Erythroblast (primary cell): ENCODE measurements at regions not wholly inside any gene's neighbourhood (a gene's known extent, or its start where the extent isn't known, plus 50 kb on each side); places are given as distances from the start of the nearest gene placed in this dataset.

Experiments used
- DNase-seq, 2 experiments: peaks; one replicate each; lab custom pipeline; 2025; lab: John Stamatoyannopoulos, UW
- GATA1 ChIP-seq: IDR thresholded peaks from 2 replicates; pipeline ENCODE4 v1.6.1; 2011; ENCODE audit warnings: low read depth, mild to moderate bottlenecking, control low read depth, low read length, moderate library complexity
- POLR2A ChIP-seq: IDR thresholded peaks from 2 replicates; pipeline ENCODE4 v1.6.1; 2011; ENCODE audit warnings: mild to moderate bottlenecking, low read length

- no peak for TF ChIP-seq POLR2A
- no peak for TF ChIP-seq GATA1
- DNase-seq = no peak
Observed at GRCh38 chr5:74476046-74476818, 164.3 kb downstream of the ENC1 start.

GRCh38 chr5:74471875-74472274 lies 168.7 kb downstream of the ENC1 start:
- TF ChIP-seq GATA1 = no peak
- no peak for TF ChIP-seq POLR2A
- no peak for DNase-seq

- no peak for DNase-seq
- TF ChIP-seq POLR2A = no peak
- no peak for TF ChIP-seq GATA1
Observed at GRCh38 chr5:74469234-74469994, 171.1 kb downstream of the ENC1 start.

GRCh38 chr5:74468421-74468820 lies 172.1 kb downstream of the ENC1 start:
- TF ChIP-seq POLR2A (no peak), GATA1 (no peak)

GRCh38 chr5:74465724-74466123 lies 174.8 kb downstream of the ENC1 start:
- DNase-seq = no peak
- TF ChIP-seq POLR2A = no peak
- no peak for TF ChIP-seq GATA1

More at GRCh38 chr5:74468421-74468820, 172.1 kb downstream of the ENC1 start:
- DNase-seq = no peak

DNA sequence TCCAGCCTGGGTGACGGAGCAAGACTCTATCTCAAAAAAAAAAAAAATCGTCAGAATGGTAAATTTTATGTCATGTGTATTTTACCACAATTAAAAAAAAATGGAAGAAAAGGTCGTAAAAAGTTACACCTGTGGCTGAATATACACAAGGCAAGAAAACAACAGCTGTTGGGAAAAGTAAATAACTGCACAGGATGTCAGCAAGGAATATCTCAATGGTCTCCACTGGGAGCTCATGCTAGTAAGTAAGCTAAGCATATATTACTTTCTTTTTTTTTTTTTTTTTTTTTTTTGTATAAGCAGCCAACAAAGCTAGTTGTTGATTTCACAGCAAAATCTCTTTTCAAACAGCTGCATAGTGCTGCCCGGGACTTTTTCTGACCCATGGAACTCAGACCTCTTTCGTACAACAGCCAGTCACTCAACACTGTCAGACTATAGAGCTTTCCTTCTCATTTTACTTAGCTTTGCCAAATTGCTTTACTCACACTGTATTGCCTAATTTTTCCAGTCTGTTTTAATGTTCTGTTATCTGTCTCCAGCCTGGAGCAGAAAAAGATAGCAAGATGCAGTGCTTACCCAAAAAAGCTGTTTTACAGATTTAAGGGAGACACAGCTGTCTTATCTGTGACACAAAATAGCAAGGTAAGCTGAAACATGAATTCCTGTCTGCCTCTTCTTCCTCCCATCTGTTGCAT lies 175.9 kb downstream of the ENC1 start:
- DNase-seq = no peak
- no peak for TF ChIP-seq GATA1
- TF ChIP-seq POLR2A = no peak

- no peak for TF ChIP-seq POLR2A
- no peak for TF ChIP-seq GATA1
- no peak for DNase-seq
Observed at GRCh38 chr5:74462356-74462755, 178.2 kb downstream of the ENC1 start.

- TF ChIP-seq POLR2A = no peak
- TF ChIP-seq GATA1 = no peak
- DNase-seq = no peak
Observed at GRCh38 chr5:74461251-74461650, 179.3 kb downstream of the ENC1 start.

- TF ChIP-seq POLR2A (no peak), GATA1 (no peak)
- no peak for DNase-seq
Observed at GRCh38 chr5:74460694-74461093, 179.8 kb downstream of the ENC1 start.

DNA sequence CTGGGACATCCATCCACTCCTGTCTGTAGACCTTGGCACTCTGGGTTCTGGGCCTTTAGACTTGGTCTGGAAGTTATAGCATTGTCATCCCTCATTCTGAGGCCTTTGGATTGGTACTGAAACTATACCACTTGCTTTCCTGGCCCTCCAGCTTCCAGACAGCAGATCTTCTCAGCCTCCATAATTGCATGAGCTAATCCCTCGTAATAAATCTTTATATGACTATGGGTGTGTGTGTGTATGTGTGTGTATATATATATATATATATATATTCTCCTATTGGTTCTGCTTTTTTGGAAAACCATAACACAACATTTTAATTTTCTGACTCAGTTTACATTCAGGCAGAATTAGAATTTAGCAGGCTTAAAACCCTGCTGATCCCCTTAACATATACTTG lies 180.5 kb downstream of the ENC1 start:
- no peak for DNase-seq
- TF ChIP-seq GATA1 (no peak), POLR2A (no peak)

- no peak for TF ChIP-seq GATA1
- no peak for TF ChIP-seq POLR2A
Observed at GRCh38 chr5:74457876-74458275, 182.7 kb downstream of the ENC1 start.

DNA sequence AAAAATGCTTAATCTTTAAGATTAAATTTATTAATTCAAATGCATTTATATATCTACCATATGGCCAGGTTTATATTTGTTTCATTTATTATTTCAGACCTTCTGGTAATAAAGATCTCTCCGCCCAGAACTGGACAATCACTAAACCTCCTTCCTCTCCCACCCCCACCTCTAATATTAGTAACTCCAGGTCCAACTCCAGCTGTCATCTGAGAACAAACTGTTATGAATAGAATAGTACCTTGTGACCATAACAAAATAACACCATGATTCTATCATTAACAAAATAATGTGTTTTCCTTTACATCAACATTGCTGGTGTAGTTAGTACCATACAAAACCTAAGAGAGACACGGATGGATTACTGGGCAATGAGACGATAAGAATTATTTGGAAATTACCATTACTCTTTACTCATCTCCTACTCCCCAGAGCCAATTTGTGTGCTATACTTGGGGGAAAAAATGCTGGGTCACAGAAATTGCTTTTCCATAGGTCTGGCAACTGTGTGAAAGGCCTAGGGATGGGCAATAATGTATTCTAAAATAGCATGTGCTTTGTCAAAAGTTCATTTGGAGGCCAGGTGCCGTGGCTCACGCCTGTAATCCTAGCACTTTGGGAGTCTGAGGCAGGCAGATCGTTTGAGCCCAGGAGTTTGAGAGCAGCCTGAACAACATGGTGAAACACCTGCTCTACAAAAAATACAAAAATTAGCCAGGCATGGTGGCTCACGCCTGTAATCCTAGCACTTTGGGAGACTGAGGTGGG lies 186.1 kb downstream of the ENC1 start:
- TF ChIP-seq GATA1 (no peak), POLR2A (no peak)
- no peak for DNase-seq

More at GRCh38 chr5:74457876-74458275, 182.7 kb downstream of the ENC1 start:
- no peak for DNase-seq

DNA sequence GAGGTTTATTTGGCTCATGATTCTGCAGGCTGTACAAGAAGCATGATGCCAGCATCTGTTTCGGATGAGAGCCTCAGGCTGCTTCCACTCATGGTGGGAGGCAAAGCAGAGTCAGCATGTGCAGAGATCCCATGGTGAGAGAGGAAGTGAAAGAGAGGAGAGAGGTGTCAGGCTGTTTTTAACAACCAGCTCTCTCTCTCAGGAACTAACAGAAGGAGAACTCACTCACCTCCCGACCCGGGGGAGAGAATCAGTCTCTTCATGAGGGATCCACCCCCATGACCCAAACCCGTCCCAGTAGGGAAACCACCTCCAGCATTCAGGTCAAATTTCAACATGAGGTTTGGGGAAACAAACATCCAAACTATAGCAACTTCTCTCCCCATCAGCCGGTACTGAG lies 187.7 kb downstream of the ENC1 start:
- TF ChIP-seq POLR2A = no peak
- TF ChIP-seq GATA1 = no peak
- DNase-seq = no peak
